NAMALWA (cell line): ENCODE measurements at regions not wholly inside any gene's neighbourhood (a gene's known extent, or its start where the extent isn't known, plus 50 kb on each side); places are given as distances from the start of the nearest gene placed in this dataset.

Source experiments
- DNase-seq: peaks from one replicate; pipeline ENCODE4 v3.0.0-alpha.2; 2015; ENCODE audit warnings: low spot score

- peak; percentile 17 for DNase-seq
Measured at GRCh38 chr1:59025898-59026426, 242.1 kb upstream of the JUN start.

DNA sequence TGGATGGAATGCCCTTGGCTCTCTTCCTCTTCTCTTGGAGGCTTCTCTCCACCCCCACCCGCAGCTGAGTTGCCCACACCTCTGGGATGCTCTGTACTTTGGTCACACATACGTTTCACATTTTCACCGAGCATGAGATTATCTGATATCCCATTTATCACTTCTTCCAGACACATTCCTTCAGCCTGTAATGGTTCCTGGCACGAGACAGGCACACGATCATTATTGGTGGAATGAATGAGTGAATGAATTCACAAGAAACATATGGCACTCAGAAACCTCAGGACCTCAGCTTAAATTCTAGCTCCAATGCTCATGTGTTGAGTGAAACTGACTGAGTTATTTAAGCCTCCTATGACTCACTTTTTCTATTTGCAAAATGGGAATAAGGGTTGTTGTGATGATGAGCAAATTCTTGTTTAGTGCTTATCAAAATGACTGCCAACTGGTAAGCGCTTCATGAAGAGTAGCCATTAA lies 242.7 kb upstream of the JUN start:
- no peak for DNase-seq

GRCh38 chr1:59027177-59027576 lies 243.3 kb upstream of the JUN start:
- no peak for DNase-seq

GRCh38 chr1:59028048-59028447 lies 244.2 kb upstream of the JUN start:
- DNase-seq: no peak

- DNase-seq: no peak
Measured at GRCh38 chr1:59029411-59030167, 245.7 kb upstream of the JUN start.

GRCh38 chr1:59032228-59032627 lies 248.4 kb upstream of the JUN start:
- DNase-seq: no peak

- DNase-seq: no peak
Measured at GRCh38 chr1:59033761-59034160, 249.9 kb upstream of the JUN start.

- no peak for DNase-seq
Measured at GRCh38 chr1:59034925-59035324, 251.1 kb upstream of the JUN start.

GRCh38 chr1:59039551-59039950 lies 255.7 kb upstream of the JUN start:
- DNase-seq: no peak

DNA sequence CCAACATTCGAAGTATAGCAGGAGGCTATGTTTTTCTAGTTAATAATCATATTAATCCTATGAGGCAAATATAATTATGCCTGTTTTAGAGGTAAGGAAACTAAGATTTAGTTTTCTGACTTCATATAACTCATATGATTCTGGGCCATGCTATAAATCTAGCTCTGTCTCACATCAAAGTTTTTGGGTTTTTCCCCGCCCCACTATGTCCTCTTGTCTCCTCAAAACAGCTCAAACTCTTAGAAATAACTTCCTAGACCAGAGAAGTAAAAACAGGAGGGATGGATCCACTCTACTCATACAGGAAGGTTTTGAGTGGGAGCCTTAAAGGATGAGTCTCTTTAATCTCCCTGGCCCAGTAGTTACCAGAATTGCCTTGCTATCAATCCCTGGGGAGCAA lies 256.4 kb upstream of the FGGY start:
- DNase-seq: no peak

GRCh38 chr1:59041646-59042277 lies 255.1 kb upstream of the FGGY start:
- DNase-seq: no peak

DNA sequence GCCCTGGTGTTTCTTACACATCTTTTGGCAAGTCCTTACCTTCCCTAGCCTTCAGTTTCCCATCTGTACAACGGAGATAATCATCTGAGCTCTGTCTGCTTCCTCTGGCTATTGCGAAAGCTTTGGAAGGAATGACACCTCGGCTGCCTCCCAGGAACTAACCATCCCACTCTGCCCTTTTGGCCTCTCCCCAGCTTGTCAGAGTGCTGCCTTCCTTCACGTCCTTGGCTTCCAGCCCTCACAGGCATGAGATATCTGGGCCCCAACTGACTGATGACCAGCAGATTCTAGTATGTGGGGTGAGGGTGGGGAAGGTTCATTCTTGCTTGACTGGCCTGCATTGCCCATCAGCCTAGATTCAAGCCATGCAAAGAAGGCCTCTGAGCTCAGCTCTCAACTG lies 253.1 kb upstream of the FGGY start:
- DNase-seq: no peak

DNA sequence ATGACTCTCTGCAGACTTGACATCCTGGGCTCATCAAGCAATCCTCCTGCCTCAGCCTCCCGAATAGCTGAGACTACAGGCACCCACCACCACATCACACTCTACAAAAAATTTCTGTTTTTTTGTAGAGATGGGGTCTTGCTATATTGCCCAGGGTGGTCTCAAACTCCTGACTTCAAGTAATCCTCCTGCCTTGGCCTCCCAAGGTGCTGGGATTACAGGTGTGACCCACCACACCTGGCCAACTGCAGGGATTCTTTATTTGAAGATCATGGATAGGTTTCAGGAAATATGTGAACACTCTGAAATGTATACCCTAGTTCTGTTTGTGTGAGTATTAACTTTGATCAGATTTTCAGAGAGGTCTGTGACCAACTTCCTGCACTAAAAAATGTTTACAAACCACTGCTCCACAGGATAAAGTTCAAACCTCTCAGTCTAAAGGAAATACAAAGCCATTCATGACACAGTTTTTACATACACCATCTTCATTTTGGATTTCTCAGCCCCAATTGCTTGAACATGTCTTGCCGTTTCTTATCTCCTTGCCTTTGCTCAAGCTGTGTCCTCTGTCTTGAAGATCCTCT lies 252.3 kb upstream of the FGGY start:
- DNase-seq: no peak

GRCh38 chr1:59045137-59045536 lies 251.8 kb upstream of the FGGY start:
- DNase-seq: no peak

- no peak for DNase-seq
Measured at GRCh38 chr1:59045636-59046035, 251.3 kb upstream of the FGGY start.

GRCh38 chr1:59046134-59046533 lies 250.8 kb upstream of the FGGY start:
- DNase-seq: no peak

DNA sequence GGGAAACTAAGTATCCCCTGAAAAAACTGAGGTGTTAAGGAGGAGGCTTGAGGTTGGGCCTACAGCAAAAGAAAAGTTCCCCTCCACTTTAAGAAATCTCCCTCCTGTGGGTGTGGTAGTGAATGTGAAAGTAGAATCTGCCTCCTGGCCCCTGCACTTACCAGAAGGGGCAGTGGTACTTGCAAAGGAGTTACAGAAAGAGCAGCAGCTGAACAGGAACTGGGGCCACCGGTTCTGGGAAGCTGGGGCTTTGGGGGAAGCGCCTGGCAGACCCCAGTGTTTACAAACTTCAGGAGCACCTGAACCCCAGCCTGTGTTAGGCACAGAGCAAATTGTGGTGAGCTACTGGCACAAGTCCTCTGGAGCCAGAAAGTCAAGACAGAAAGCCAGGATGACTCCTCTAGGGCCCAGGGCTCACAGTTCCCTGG lies 250.2 kb upstream of the FGGY start:
- peak; percentile 4 for DNase-seq

- DNase-seq: no peak
Measured at GRCh38 chr1:59051007-59051406, 245.9 kb upstream of the FGGY start.

DNA sequence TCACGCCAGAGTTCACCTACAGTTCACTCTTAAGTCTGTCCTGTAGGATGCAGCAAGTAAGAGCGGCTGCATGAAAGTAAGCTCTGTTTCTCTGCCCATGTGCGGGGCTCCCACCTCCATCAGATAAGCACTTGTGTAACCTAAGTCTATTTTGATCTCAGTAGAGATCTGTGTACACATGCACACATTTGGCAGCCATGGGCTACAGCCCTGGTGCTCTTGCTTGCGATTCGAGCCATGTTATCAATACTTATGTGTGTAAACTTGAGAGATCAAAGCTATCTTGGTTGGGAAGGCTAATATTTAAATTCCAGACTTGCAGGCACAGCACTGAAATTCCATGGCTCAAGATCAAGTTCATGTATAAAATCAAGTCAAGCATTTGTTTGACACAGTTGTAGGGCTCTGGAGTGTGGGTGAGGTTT lies 244.7 kb upstream of the FGGY start:
- no peak for DNase-seq

GRCh38 chr1:59054172-59054571 lies 242.7 kb upstream of the FGGY start:
- DNase-seq: no peak

DNA sequence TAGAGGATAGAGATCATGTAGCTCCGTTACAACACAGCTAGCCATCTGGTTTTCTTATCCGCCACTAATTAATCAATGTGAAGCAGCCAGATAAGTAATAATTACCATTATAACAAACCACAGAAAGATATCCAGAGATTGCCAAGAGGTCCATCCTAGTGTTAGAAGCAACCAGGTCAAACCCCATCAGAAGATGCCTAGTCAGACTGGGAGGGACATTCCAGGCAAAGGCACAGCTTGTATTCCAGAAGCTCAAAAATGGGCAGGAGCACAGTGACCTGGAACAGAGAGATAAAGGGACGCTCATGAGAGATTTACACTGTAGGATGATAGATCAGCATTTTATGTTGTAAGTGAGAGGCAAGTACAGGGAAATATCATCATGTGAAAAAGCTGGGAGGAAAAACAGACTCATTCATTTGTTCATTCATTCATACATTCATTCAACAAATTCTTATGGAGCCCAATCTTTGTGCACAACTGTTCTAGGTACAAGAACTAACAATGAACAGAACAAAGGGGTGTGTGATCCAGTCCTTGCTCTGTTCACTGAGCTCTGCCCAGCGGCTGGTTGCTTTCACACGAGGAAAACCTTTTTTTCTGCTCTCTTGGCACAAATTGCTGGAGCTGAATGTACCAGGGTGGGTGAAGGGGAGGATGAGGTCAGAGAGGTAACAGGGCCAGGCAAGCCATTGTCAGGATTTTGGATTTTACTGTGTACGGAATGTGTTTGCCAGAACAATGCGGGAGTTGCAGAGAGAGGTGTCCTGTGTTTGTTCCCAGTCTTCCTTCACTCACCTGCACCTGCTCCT lies 240.8 kb upstream of the FGGY start:
- no peak for DNase-seq

DNA sequence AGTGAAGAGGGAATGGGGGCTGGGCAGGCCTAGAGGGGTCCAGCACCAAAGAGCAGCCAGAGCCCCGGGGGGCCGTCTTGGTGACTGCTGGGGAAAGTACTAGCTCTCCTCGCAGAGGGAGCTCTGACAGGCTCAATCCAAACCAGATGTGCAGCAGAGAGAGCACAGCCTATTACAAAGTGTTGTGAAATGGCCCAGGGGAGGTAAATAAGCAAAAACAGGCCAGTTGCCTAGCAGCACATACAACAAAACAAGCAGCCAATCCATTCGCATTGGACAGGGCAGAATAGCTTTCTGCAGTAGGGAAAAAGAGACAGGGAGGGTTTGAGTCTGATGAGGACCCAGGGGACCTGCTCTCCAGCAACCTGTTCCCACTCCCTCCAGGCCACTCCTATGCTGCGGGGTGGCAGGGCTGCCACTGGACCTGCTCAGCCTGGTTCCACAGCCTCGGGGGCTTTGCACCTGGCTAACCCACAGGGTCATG lies 239.6 kb upstream of the FGGY start:
- DNase-seq: peak; percentile 42
